ENCODE measurements at regions not wholly inside any gene's neighbourhood (a gene's known extent, or its start where the extent isn't known, plus 50 kb on each side); places are given as distances from the start of the nearest gene placed in this dataset.

GRCh38 chr3:106609666-106610301, 741.0 kb upstream of the CBLB start:
- TF ChIP-seq CTCF (conservative IDR thresholded peaks at IDR 0.05; ENCODE audit: low read depth in 2 of 2) (peak; percentile 88 to 99), JUNB (IDR thresholded peaks at IDR 0.05; ENCODE audit: unreplicated experiment) (no peak), POLR2AphosphoS5 (IDR thresholded peaks at IDR 0.05; ENCODE audit: low read depth) (no peak)

Measured in GM23338 (cell line).